Activated CD8-positive, alpha-beta memory T cell treated with anti-CD3 and anti-CD28 coated beads for 36 hours (primary cell): ENCODE measurements at regions not wholly inside any gene's neighbourhood (a gene's known extent, or its start where the extent isn't known, plus 50 kb on each side); places are given as distances from the start of the nearest gene placed in this dataset.

Experiments used
- CTCF ChIA-PET: fragments of 350-600 bp; sonication (Branson Sonifier 250); formaldehyde crosslinking; loops from one replicate; lab custom pipeline; 2021; ENCODE audit warnings: antibody characterized with exemption; lab: Charles Lee
- POLR2A ChIA-PET: fragments of 350-600 bp; sonication (Branson Sonifier 250); formaldehyde crosslinking; loops from one replicate; lab custom pipeline; 2021; ENCODE audit warnings: antibody characterized with exemption; lab: Charles Lee

DNA sequence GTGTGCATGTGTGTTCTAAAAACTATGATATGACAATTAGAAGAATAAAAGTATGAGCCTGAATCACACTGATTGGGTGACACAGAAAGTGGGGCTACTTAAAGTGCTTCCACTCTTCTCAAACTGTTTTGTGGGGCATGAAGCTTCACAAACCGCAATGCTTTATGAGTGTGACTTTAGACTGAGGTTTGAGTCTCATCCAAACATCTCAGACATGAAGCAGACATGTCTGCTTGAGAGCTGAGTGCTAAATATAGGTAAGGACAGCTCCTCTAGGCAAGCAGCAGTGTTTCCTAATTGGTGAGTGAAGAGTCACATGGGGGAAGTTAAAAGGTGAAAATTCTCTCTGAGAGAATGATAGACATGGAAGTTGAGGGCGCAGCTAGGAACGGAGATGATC lies 726.9 kb upstream of the CITED2 start:
- ChIA-PET POLR2A (no interaction called here), CTCF (no interaction called here)

DNA sequence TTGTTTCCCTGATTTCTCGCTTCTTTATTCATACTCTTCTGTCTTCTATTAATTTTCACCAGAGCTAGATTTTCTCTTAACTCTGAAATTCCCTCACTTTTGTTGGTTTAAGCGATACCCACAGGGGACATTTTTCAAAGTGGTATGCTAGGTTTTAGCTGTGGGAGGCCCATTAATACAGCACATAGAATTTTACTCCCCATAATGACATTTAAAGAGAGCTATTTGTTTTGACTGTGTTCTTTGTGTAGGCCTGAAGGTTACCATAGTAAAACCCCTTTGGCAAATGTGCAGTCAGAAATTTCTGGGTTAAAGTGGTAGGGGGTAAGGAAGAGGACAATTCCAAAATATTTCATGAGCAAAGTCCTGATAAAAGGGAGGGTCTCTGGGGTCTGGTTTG lies 721.1 kb upstream of the CITED2 start:
- CTCF ChIA-PET: no interaction called here
- POLR2A ChIA-PET: no interaction called here

- ChIA-PET POLR2A (no interaction called here), CTCF (no interaction called here)
These were observed 717.4 kb upstream of the CITED2 start for GRCh38 chr6:140091895-140092294.

DNA sequence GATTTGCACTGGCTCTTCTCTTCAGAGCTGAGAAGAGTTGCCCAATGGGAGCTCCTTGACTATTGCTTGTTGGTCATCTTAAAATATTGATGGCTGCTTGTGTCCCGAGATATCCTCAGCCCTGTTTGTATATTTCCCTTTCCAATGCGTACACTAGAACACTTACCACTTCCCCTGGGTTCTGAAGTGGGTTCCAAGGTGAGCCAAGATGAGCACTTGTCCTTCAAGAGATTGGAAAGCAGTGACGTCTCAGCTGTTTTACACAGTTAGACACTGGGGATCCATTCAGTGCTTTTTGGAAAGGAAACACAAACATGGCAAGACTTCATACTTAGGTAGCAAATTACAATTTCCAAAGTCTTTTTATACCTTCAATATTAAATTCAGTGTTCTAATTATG lies 716.4 kb upstream of the CITED2 start:
- ChIA-PET POLR2A (no interaction called here), CTCF (no interaction called here)

GRCh38 chr6:140083375-140083774 lies 708.9 kb upstream of the CITED2 start:
- POLR2A ChIA-PET: no interaction called here
- CTCF ChIA-PET: no interaction called here

- CTCF ChIA-PET: no interaction called here
- POLR2A ChIA-PET: no interaction called here
These were observed 708.4 kb upstream of the CITED2 start for GRCh38 chr6:140082867-140083297.

DNA sequence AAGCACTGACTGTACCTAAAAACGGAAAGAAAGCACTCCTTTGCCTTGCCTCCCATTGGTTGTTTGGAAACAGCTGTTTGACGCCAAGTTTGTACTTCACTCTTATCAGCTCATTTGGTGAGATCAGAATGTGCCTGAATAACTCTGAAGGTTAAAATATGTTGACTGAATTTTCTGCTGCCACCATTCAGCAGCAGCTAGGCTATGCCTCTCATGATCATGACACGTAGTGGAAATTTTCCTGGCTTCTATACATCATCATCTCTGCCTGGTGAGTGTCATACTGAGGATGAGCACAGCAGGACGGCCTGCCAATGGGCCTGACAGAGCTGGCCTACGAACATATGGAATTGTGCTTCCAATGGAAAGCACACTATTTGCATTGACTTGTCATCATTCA lies 704.9 kb upstream of the CITED2 start:
- POLR2A ChIA-PET: no interaction called here
- CTCF ChIA-PET: no interaction called here

DNA sequence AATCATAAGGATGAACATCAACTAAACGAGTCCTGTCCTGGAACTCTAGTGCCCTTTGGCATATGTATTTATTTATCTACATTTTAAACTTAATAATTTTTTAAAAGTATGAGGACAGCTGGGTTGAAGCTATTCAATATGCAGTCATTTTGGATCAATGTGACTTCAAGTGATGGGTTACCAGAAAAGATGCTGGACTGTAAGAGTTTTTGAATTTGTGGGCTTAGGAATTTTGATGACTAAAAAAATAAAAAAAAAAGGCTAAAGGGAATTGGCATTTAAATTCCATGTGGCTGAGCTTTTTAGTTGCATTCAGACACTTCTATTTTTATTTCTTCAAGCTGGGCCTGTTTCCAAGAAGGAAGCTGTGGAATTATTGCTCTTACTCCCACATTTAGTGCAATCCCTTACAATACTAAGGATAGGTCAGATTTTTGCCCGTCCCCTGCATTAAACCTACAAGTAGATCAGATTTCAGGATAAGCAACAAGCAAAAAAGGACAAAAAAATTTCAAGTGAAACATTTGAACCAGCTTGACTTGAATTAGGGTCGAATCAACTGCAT lies 704.2 kb upstream of the CITED2 start:
- ChIA-PET CTCF (no interaction called here), POLR2A (no interaction called here)

GRCh38 chr6:140077827-140078560 lies 703.5 kb upstream of the CITED2 start:
- POLR2A ChIA-PET: no interaction called here

DNA sequence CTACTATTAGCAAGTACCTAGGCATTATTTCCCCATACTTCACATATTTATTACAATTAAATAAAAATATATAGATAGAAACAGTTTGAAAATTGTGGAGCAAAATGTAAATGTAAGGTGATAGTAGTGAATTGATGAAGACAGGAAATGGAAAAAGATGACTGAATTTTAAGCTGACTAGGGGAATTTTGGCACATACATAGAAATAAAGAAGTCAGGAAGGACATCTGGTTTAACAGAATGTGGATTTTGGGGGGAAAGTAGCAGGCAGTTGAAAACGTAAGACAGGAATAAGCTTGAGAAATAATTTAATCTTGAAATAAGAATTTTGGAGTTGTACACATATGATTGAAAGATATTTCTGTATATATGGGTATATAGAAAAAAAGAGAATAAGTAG lies 701.7 kb upstream of the CITED2 start:
- CTCF ChIA-PET: no interaction called here

More at GRCh38 chr6:140077827-140078560, 703.5 kb upstream of the CITED2 start:
- CTCF ChIA-PET: no interaction called here

DNA sequence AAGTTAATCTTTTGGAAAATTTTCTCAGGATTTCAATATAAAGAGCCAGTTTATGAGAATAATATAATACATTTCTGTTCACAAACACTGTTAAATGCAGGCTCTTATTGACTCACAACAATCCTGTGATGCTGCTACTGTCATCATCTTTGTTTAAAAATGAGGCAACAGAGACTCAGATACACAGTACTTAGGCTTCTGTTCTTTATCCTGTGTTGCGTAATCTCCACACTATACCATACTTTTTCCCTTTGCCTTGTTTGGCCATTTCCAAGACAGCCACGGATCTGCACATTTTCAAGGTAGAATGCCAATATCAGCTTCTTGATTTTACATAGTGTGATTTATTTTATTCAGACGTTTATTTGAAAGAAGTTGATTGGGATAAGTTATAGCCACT lies 699.0 kb upstream of the CITED2 start:
- ChIA-PET CTCF (no interaction called here), POLR2A (no interaction called here)

More for the DNA sequence above, 701.7 kb upstream of the CITED2 start:
- POLR2A ChIA-PET: no interaction called here

DNA sequence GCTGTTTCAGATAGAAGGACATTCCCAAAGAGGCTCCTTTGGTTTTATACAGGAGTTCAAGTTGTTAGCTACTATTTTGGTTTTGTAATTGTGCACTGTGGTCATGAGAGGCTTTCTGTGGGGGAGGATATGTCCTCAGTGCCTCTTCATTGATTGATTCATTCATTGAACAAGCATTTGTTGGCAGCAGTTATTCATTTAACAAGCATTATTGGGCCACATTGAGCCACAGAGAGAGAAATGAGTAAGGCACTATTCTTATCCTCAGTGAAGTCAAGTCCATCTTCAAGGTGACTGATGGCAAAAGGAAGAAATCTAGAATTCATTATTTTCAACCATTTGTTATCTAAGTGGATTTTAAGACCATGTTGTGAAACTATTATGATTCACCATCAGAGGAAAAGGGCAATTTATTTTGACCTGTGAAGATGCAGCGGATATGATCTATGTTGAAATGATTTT lies 697.2 kb upstream of the CITED2 start:
- ChIA-PET POLR2A (no interaction called here), CTCF (no interaction called here)

DNA sequence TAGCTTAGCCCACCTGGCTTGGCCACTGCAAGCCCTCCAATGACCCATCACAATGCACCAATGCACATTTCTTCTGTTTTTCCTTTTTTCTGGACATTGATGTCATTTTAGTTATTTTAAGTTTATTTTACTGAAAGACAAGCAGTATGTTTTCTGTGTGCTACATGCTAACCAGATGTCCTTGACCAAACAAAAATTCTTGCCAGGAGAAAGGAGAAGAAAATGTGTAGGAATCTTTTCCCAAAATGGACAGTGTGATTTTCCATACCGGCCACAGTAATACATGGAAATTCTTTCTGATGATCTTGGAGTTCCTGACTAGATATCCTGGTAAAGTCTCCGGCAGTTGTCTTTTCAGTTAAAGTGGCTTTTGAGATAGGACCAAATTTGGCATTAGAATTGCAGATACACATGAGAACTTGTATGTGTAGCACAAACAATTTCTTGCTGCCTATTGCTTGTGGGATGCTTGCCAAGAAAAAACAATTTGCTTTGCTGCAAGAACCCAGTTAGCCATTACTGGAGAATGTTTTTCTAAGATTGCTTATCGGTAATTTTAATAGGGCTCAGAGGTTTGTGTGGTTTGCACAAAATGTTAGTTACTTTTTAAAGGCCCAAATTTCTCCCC lies 696.5 kb upstream of the CITED2 start:
- ChIA-PET POLR2A (no interaction called here), CTCF (no interaction called here)

DNA sequence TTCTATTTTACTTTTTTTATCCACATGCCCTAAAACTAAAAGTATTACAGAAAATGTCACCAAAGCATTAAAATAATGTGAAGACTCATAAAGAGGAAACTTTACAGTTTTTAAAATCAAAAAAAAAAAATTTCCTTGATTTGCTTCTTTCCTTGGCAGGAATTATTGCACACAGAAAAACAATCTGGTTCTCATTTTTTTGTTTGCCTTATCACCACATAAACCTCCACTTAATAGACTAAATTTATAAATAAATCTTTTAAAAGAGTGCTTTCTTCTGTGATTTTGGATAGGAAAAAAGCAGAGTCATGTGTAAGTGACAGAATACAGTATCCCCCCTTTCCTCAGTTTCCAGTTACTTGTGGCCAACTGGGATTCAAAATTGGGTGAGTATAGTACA lies 695.1 kb upstream of the CITED2 start:
- POLR2A ChIA-PET: no interaction called here
- CTCF ChIA-PET: no interaction called here

DNA sequence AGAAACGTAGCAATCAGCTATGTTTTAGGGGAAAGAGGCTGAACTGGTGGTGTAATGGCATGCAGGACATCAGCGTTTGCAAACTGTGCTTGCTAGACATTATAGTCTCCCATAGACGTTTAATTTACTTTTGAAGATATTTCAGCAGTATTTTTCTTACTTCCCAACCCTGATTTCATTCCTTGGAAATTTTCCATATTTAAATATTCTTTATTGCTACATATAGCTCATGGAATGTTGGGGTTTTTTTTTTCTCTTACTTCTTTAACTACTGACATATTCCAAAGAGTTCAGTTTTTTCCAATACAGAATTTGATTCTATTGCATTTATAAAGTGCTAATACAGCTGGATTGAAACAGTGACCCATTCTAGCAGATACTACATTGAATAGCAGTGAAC lies 694.4 kb upstream of the CITED2 start:
- POLR2A ChIA-PET: no interaction called here

DNA sequence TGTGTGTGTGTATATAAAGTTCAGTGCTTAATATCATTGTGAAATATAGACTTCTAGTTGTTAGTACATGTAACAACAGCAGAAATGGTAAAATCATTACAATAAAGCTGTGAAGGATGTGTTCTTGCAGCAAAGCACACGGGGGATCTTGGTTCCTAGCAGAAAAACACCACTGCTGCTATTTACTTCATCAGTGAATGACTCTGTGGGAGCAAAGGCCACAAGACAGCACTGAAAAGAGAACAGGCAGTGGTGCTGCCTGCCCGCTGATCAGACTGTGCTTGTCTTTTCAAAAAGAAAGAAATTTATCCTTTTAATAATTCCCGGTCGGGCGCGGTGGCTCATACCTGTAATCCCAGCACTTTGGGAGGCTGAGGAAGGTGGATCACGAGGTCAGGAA lies 689.9 kb upstream of the CITED2 start:
- CTCF ChIA-PET: no interaction called here

More for the DNA sequence above, 694.4 kb upstream of the CITED2 start:
- CTCF ChIA-PET: no interaction called here

DNA sequence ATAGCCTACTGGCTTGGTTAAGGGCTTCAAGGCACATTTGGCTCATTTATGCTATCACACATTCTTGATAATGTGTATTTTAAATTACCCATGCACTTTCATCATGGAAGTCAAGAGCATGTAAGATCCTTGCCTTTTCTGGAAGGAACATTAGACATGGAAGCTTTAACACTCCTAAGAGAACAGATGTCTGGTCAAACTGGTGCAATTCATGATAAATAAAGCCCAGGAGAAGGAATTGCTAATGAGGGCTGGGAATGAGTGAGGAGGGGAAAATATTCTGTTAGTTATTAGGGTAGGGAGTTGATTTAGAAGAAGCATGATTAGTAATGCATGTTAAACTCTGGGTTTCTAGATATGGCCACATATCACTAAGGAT lies 688.6 kb upstream of the CITED2 start:
- ChIA-PET POLR2A (no interaction called here), CTCF (no interaction called here)

More for the DNA sequence above, 689.9 kb upstream of the CITED2 start:
- POLR2A ChIA-PET: no interaction called here

DNA sequence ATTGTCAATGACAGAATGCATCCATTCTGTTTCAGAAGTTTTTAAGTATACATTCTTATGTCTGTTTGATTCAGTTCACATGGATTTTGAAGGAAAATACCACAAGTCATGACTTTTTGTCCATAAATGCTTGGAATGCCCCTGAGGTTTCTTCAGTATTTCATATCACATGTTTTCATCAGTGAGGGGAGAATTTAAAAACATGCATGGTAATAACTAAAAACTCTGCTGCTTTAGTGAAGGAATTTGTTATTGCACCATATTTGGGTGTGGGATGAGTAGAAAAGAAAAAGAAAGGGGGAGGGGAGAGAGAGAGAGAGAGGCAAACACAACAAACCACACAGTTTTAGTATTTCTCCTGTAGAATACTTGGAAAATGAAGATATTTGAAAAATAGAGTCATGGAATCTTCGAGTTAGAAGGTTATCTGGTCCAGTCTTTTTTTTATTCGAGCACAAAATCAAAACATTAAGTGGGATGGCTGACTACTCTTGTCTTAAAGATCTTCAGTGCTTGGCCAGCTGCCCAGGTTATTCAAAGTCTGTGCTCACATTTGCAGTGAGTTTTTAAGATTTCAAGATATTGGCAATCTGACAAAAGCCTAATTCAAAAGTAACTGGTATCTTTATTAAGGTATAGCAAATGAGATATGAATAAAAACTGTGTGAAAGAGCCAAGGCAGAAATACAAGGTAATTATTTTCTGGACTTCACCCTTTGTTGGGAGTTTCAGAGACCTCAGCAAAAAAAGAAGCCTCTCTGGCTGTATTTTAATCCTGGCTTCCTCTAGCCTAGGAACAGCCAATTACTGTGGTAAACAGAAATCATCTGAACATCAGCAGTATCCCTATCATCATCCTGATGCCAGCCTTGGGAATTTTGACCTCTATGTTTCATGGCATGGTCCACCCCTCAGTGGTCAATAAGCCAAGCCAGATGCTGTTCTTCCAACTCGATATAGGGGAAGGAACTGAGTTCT lies 687.9 kb upstream of the CITED2 start:
- POLR2A ChIA-PET: no interaction called here
- CTCF ChIA-PET: no interaction called here

GRCh38 chr6:140061110-140062042 lies 686.9 kb upstream of the CITED2 start:
- POLR2A ChIA-PET: no interaction called here
- CTCF ChIA-PET: no interaction called here
